SJSA1 (cell line): ENCODE measurements at regions not wholly inside any gene's neighbourhood (a gene's known extent, or its start where the extent isn't known, plus 50 kb on each side); places are given as distances from the start of the nearest gene placed in this dataset.

Experiments used
- DNase-seq, 2 experiments: peaks; one replicate each; pipeline ENCODE4 v3.0.0-alpha.2; 2015 to 2020; ENCODE audit warnings: low spot score in 2 of 2, low read depth in 1 of 2
- H3K27ac ChIP-seq: fragments of 250-450 bp; sonication (Bioruptor Pico); 2 replicates; pipeline ENCODE4 v1.5.1; 2020; ENCODE audit warnings: mild to moderate bottlenecking, moderate library complexity
- H3K27me3 ChIP-seq: fragments of 250-450 bp; sonication (Bioruptor Pico); replicated peaks from 2 replicates; pipeline ENCODE4 v1.5.1; 2020; ENCODE audit warnings: mild to moderate bottlenecking, moderate library complexity
- H3K36me3 ChIP-seq: fragments of 250-450 bp; sonication (Bioruptor Pico); 2 replicates; pipeline ENCODE4 v1.5.1; 2020; ENCODE audit warnings: mild to moderate bottlenecking
- H3K4me1 ChIP-seq: fragments of 250-450 bp; sonication (Bioruptor Pico); replicated peaks from 2 replicates; pipeline ENCODE4 v1.6.1; 2021; ENCODE audit warnings: mild to moderate bottlenecking
- H3K4me3 ChIP-seq: fragments of 250-450 bp; sonication (Bioruptor Pico); 2 replicates; pipeline ENCODE4 v1.5.1; 2020; ENCODE audit warnings: mild to moderate bottlenecking
- H3K9me3 ChIP-seq: fragments of 250-450 bp; sonication (Bioruptor Pico); replicated peaks from 2 replicates; pipeline ENCODE4 v1.5.1; 2020; ENCODE audit warnings: mild to moderate bottlenecking

- Histone ChIP-seq H3K27me3 (no peaks in the 10 kb centered on the region), H3K9me3 (no peaks in the 10 kb centered on the region), H3K4me1 (peaks cover 5% of the 10 kb centered on the region), H3K27ac (no peak overlapping the region), H3K4me3 (no peak overlapping the region), H3K36me3 (no peaks in the 10 kb centered on the region)
- DNase-seq, result no peak
These were observed 141.5 kb downstream of the AQP9 start for GRCh38 chr15:58279654-58280053.

GRCh38 chr15:58282060-58282708, 144.0 kb downstream of the AQP9 start:
- Histone ChIP-seq H3K9me3 (no peaks in the 10 kb centered on the region), H3K27me3 (no peaks in the 10 kb centered on the region), H3K36me3 (no peaks in the 10 kb centered on the region), H3K27ac (no peak overlapping the region), H3K4me3 (no peak overlapping the region), H3K4me1 (peaks cover 5% of the 10 kb centered on the region)
- DNase-seq, result peak in 1 of 2 experiments; percentile 12

GRCh38 chr15:58283302-58283701, 145.1 kb downstream of the AQP9 start:
- Histone ChIP-seq H3K4me1 (peaks cover 5% of the 10 kb centered on the region), H3K9me3 (no peaks in the 10 kb centered on the region), H3K36me3 (no peaks in the 10 kb centered on the region), H3K27me3 (no peaks in the 10 kb centered on the region), H3K27ac (no peak overlapping the region), H3K4me3 (no peak overlapping the region)
- no peak for DNase-seq

- Histone ChIP-seq H3K4me1 (peaks cover 5% of the 10 kb centered on the region), H3K27ac (no peak overlapping the region), H3K36me3 (no peaks in the 10 kb centered on the region), H3K4me3 (no peak overlapping the region), H3K9me3 (no peaks in the 10 kb centered on the region), H3K27me3 (no peaks in the 10 kb centered on the region)
- DNase-seq, result no peak
These were observed 146.1 kb downstream of the AQP9 start for GRCh38 chr15:58284293-58284692.

GRCh38 chr15:58285212-58285920, 146.4 kb upstream of the LIPC start:
- Histone ChIP-seq H3K27ac (no peak overlapping the region), H3K36me3 (no peaks in the 10 kb centered on the region), H3K4me1 (peaks cover 5% of the 10 kb centered on the region), H3K4me3 (no peak overlapping the region), H3K27me3 (no peaks in the 10 kb centered on the region), H3K9me3 (no peaks in the 10 kb centered on the region)
- no peak for DNase-seq

GRCh38 chr15:58285921-58286278, 145.9 kb upstream of the LIPC start:
- Histone ChIP-seq H3K27me3 (no peaks in the 10 kb centered on the region), H3K9me3 (no peaks in the 10 kb centered on the region), H3K4me3 (no peak overlapping the region), H3K27ac (no peak overlapping the region), H3K36me3 (no peaks in the 10 kb centered on the region), H3K4me1 (peaks cover 5% of the 10 kb centered on the region)
- no peak for DNase-seq

- no peak overlapping the region for H3K27ac ChIP-seq
These were observed 145.3 kb upstream of the LIPC start for GRCh38 chr15:58286523-58286922.

GRCh38 chr15:58287891-58288290, 143.9 kb upstream of the LIPC start:
- DNase-seq, result no peak

More at GRCh38 chr15:58286523-58286922, 145.3 kb upstream of the LIPC start:
- Histone ChIP-seq H3K36me3 (no peaks in the 10 kb centered on the region), H3K4me3 (no peak overlapping the region), H3K9me3 (no peaks in the 10 kb centered on the region), H3K4me1 (peaks cover 5% of the 10 kb centered on the region), H3K27me3 (no peaks in the 10 kb centered on the region)
- DNase-seq, result no peak

GRCh38 chr15:58288592-58288991, 143.2 kb upstream of the LIPC start:
- Histone ChIP-seq H3K9me3 (no peaks in the 10 kb centered on the region), H3K27ac (no peak overlapping the region), H3K4me1 (no peaks in the 10 kb centered on the region), H3K36me3 (no peaks in the 10 kb centered on the region), H3K4me3 (no peak overlapping the region), H3K27me3 (no peaks in the 10 kb centered on the region)
- no peak for DNase-seq

More at GRCh38 chr15:58287891-58288290, 143.9 kb upstream of the LIPC start:
- Histone ChIP-seq H3K27me3 (no peaks in the 10 kb centered on the region), H3K9me3 (no peaks in the 10 kb centered on the region), H3K4me1 (no peaks in the 10 kb centered on the region), H3K36me3 (no peaks in the 10 kb centered on the region), H3K4me3 (no peak overlapping the region), H3K27ac (no peak overlapping the region)

GRCh38 chr15:58291848-58292247, 139.9 kb upstream of the LIPC start:
- Histone ChIP-seq H3K9me3 (no peaks in the 10 kb centered on the region), H3K4me1 (no peaks in the 10 kb centered on the region), H3K27me3 (no peaks in the 10 kb centered on the region), H3K27ac (no peak overlapping the region), H3K36me3 (no peaks in the 10 kb centered on the region), H3K4me3 (no peak overlapping the region)
- no peak for DNase-seq

- no peaks in the 10 kb centered on the region for H3K4me1 ChIP-seq
- DNase-seq, result peak in 1 of 2 experiments; percentile 7
- H3K36me3 ChIP-seq, result no peaks in the 10 kb centered on the region
- H3K27me3 ChIP-seq, result no peaks in the 10 kb centered on the region
- H3K4me3 ChIP-seq, result no peak overlapping the region
- H3K9me3 ChIP-seq, result peaks cover 2% of the 10 kb centered on the region; the same call in 1 of the 2 replicates
- no peak overlapping the region for H3K27ac ChIP-seq
These were observed 139.0 kb upstream of the LIPC start for GRCh38 chr15:58292751-58293175.

- H3K4me1 ChIP-seq, result no peaks in the 10 kb centered on the region
- no peaks in the 10 kb centered on the region for H3K36me3 ChIP-seq
- no peak for DNase-seq
- H3K27ac ChIP-seq, result no peak overlapping the region
- no peaks in the 10 kb centered on the region for H3K27me3 ChIP-seq
- H3K4me3 ChIP-seq, result no peak overlapping the region
- H3K9me3 ChIP-seq, result peaks cover 2% of the 10 kb centered on the region; the same call in 1 of the 2 replicates
These were observed 137.9 kb upstream of the LIPC start for GRCh38 chr15:58293622-58294550.

GRCh38 chr15:58294681-58295254, 137.0 kb upstream of the LIPC start:
- H3K4me3 ChIP-seq, result no peak overlapping the region
- no peaks in the 10 kb centered on the region for H3K4me1 ChIP-seq
- no peaks in the 10 kb centered on the region for H3K36me3 ChIP-seq
- H3K9me3 ChIP-seq, result peaks cover 2% of the 10 kb centered on the region; the same call in 1 of the 2 replicates
- no peaks in the 10 kb centered on the region for H3K27me3 ChIP-seq
- no peak overlapping the region for H3K27ac ChIP-seq
- DNase-seq, result no peak
